OCI-LY7 (cell line): ENCODE measurements at regions not wholly inside any gene's neighbourhood (a gene's known extent, or its start where the extent isn't known, plus 50 kb on each side); places are given as distances from the start of the nearest gene placed in this dataset.

Experiments used
- EZH2phosphoT487 ChIP-seq: fragments of 200-600 bp; sonication (generic); IDR thresholded peaks from 2 replicates; pipeline ENCODE4 v1.6.1; 2018; ENCODE audit warnings: low read depth, borderline replicate concordance, mild to moderate bottlenecking, mixed run types, antibody characterized with exemption, low read length, moderate library complexity, mixed read lengths
- TF ChIP-seq, protein P1 (sequence below): fragments of 200-600 bp; sonication (generic); conservative IDR thresholded peaks from 2 replicates; pipeline ENCODE4 v1.5.1; 2014; ENCODE audit warnings: mild to moderate bottlenecking, antibody characterized with exemption, low read length, moderate library complexity, mixed read lengths

DNA sequence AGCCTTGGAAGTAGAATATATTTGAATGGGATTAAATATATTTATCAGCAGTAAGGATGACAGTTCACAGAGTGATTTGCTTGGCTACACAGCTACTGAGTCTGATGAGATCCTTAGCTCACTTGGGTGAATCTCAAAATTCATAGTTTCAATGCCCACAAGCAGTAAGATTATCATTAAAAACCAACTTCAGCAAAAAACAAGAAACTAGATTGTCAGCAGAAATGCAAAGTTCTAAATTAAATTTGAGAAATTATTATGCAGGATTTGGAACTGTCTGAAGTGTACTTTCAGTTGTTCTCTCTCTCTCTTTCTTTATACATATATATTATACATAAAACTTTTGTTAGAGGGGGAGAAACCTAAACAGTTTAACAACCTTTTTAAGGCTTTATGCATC lies 288.8 kb upstream of the SASH1 start:
- TF ChIP-seq, protein P1, sequence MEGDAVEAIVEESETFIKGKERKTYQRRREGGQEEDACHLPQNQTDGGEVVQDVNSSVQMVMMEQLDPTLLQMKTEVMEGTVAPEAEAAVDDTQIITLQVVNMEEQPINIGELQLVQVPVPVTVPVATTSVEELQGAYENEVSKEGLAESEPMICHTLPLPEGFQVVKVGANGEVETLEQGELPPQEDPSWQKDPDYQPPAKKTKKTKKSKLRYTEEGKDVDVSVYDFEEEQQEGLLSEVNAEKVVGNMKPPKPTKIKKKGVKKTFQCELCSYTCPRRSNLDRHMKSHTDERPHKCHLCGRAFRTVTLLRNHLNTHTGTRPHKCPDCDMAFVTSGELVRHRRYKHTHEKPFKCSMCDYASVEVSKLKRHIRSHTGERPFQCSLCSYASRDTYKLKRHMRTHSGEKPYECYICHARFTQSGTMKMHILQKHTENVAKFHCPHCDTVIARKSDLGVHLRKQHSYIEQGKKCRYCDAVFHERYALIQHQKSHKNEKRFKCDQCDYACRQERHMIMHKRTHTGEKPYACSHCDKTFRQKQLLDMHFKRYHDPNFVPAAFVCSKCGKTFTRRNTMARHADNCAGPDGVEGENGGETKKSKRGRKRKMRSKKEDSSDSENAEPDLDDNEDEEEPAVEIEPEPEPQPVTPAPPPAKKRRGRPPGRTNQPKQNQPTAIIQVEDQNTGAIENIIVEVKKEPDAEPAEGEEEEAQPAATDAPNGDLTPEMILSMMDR, result no peak
- TF ChIP-seq EZH2phosphoT487, result no peak
